ENCODE measurements at regions not wholly inside any gene's neighbourhood (a gene's known extent, or its start where the extent isn't known, plus 50 kb on each side); places are given as distances from the start of the nearest gene placed in this dataset.

DNA sequence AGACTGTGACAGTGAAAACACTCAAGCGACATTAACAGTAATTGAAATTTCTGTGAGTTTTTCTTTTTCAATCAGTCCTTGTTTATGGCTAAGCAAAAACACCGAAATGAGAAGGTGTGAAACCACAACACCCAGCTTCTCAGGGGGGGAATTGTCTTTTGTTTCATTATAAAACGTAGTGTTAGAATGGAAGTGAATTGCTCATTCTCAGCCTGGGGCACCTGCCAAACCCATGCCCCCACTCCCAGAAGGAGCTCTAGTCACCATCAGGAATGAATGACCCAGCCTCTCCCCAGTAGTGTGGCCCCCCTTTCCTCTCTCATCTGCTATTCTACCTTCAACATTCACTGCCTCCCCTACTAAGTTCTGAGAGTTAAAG, 185.8 kb upstream of the CFAP20DC start:
- TF ChIP-seq, protein P1, sequence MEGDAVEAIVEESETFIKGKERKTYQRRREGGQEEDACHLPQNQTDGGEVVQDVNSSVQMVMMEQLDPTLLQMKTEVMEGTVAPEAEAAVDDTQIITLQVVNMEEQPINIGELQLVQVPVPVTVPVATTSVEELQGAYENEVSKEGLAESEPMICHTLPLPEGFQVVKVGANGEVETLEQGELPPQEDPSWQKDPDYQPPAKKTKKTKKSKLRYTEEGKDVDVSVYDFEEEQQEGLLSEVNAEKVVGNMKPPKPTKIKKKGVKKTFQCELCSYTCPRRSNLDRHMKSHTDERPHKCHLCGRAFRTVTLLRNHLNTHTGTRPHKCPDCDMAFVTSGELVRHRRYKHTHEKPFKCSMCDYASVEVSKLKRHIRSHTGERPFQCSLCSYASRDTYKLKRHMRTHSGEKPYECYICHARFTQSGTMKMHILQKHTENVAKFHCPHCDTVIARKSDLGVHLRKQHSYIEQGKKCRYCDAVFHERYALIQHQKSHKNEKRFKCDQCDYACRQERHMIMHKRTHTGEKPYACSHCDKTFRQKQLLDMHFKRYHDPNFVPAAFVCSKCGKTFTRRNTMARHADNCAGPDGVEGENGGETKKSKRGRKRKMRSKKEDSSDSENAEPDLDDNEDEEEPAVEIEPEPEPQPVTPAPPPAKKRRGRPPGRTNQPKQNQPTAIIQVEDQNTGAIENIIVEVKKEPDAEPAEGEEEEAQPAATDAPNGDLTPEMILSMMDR (IDR thresholded peaks at IDR 0.05): no peak
- TF ChIP-seq POLR2A (IDR thresholded peaks at IDR 0.05) (no peak), POLR2AphosphoS5 (IDR thresholded peaks at IDR 0.05) (no peak), EP300 (IDR thresholded peaks at IDR 0.05) (no peak)
